PC-9 (cell line): ENCODE measurements at regions not wholly inside any gene's neighbourhood (a gene's known extent, or its start where the extent isn't known, plus 50 kb on each side); places are given as distances from the start of the nearest gene placed in this dataset.
A peak's percentile ranks its signal among the peaks of the same experiment; 100 is the strongest.

Source experiments
- BruUV-seq: library from RNA; stranded (reverse); fragments of 400-500 nt; replicated peaks from 2 replicates; lab custom pipeline; 2021; lab: Mats Ljungman, UMichigan
- CTCF ChIA-PET: fragments of 300-600 bp; sonication (Branson Sonifier 250); formaldehyde crosslinking; loops from one replicate; lab custom pipeline; 2022; ENCODE audit warnings: antibody characterized with exemption; lab: Charles Lee
- POLR2A ChIA-PET: fragments of 300-600 bp; sonication (Branson Sonifier 250); formaldehyde crosslinking; loops from one replicate; lab custom pipeline; 2022; ENCODE audit warnings: antibody characterized with exemption; ENCODE audit not compliant: unreplicated experiment; lab: Charles Lee
- DNase-seq, 2 experiments: peaks; one replicate each; pipeline versions ENCODE4 v3.0.0 to v3.0.0-alpha.2; 2015 to 2022; ENCODE audit warnings: mixed read lengths in 1 of 2
- H2AFZ ChIP-seq: fragments of 200-600 bp; sonication (generic); 2 replicates; pipeline ENCODE4 v1.8.1; 2017; ENCODE audit warnings: antibody characterized with exemption
- H3F3A ChIP-seq: fragments of 200-600 bp; sonication (generic); 2 replicates; pipeline ENCODE4 v1.8.1; 2017; ENCODE audit warnings: antibody characterized with exemption, mild to moderate bottlenecking, low read depth; ENCODE audit not compliant: insufficient read depth
- H3K27ac ChIP-seq: fragments of 200-600 bp; sonication (generic); 2 replicates; pipeline ENCODE4 v1.6.1; 2016; ENCODE audit warnings: mixed run types
- H3K27me3 ChIP-seq: fragments of 200-600 bp; sonication (generic); 2 replicates; pipeline ENCODE4 v1.6.1; 2016; ENCODE audit warnings: low read depth, mixed run types; ENCODE audit not compliant: insufficient read depth
- H3K36me3 ChIP-seq: fragments of 200-600 bp; sonication (generic); 2 replicates; pipeline ENCODE4 v1.6.1; 2016; ENCODE audit warnings: low read depth, mixed run types
- H3K4me1 ChIP-seq: fragments of 200-600 bp; sonication (generic); replicated peaks from 2 replicates; pipeline ENCODE4 v1.6.1; 2016; ENCODE audit warnings: mixed run types; ENCODE audit not compliant: insufficient read depth
- H3K4me2 ChIP-seq: fragments of 200-600 bp; sonication (generic); 2 replicates; pipeline ENCODE4 v1.6.1; 2017; ENCODE audit warnings: mixed run types
- H3K4me3 ChIP-seq: fragments of 200-600 bp; sonication (generic); 2 replicates; pipeline ENCODE4 v1.6.1; 2016; ENCODE audit warnings: mixed run types
- H3K79me2 ChIP-seq: fragments of 200-600 bp; sonication (generic); 2 replicates; pipeline ENCODE4 v1.6.1; 2017; ENCODE audit warnings: low read depth, mixed run types
- H3K9me2 ChIP-seq: fragments of 200-600 bp; sonication (generic); 2 replicates; pipeline ENCODE4 v1.8.1; 2017; ENCODE audit warnings: mild to moderate bottlenecking; ENCODE audit not compliant: insufficient read depth
- H3K9me3 ChIP-seq: fragments of 200-600 bp; sonication (generic); 2 replicates; pipeline ENCODE4 v1.8.1; 2016; ENCODE audit warnings: low read depth; ENCODE audit not compliant: insufficient read depth
- H4K20me1 ChIP-seq: fragments of 200-600 bp; sonication (generic); 2 replicates; pipeline ENCODE4 v1.8.1; 2017; ENCODE audit not compliant: insufficient read depth
- EZH2 ChIP-seq: fragments of 200-600 bp; sonication (generic); IDR thresholded peaks from 2 replicates; pipeline ENCODE4 v1.8.0; 2017; ENCODE audit warnings: antibody characterized with exemption, low read depth
- intact Hi-C: fragments of 100-400 bp; cut with micrococcal nuclease; formaldehyde crosslinking; loops from one replicate; pipeline ENCODE4 v1.10.0; 2022; ENCODE audit not compliant: unreplicated experiment
- TF ChIP-seq, protein P1 (sequence below): fragments of 200-600 bp; sonication (generic); conservative IDR thresholded peaks from 2 replicates; pipeline ENCODE4 v1.6.1; 2017; ENCODE audit warnings: mixed run types, antibody characterized with exemption, mild to moderate bottlenecking, moderate library complexity

DNA sequence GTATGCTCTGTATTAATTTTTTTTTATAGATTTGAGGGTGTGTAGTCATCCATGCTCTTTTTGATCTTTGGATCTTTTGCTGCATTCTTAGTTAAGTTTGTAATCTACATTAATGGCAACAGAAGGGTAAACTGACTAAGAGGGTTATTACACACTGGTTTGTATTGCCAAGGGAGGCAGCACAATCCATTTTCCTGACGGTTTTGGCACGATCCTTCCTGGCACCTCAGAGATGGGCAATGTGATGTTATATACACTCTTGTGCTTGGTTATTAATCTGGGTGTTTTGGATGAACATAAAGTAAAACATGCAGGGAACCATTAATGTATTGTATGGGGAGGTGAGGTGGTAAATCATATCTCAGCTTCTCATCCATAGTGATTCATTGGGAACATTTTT is 98.8 kb upstream of the SLC38A2 start:
- Histone ChIP-seq H3K79me2 (no peaks in the 10 kb centered on the region), H3K36me3 (peaks cover 11% of the 10 kb centered on the region; the same call in 1 of the 2 replicates), H3F3A (peaks cover 34% of the 10 kb centered on the region), H3K27me3 (no peaks in the 10 kb centered on the region), H3K9me2 (no peaks in the 10 kb centered on the region), H4K20me1 (no peaks in the 10 kb centered on the region), H3K4me1 (peaks cover 70% of the 10 kb centered on the region), H3K27ac (0 out of 2 replicates have a peak overlapping the region, but pooled peaks have one; percentile 9), H3K9me3 (peaks cover 5% of the 10 kb centered on the region), H3K4me3 (no peak overlapping the region), H2AFZ (no peak overlapping the region), H3K4me2 (no peak overlapping the region)
- DNase-seq = no peak
- CTCF ChIA-PET = no interaction called here
- TF ChIP-seq, protein P1, sequence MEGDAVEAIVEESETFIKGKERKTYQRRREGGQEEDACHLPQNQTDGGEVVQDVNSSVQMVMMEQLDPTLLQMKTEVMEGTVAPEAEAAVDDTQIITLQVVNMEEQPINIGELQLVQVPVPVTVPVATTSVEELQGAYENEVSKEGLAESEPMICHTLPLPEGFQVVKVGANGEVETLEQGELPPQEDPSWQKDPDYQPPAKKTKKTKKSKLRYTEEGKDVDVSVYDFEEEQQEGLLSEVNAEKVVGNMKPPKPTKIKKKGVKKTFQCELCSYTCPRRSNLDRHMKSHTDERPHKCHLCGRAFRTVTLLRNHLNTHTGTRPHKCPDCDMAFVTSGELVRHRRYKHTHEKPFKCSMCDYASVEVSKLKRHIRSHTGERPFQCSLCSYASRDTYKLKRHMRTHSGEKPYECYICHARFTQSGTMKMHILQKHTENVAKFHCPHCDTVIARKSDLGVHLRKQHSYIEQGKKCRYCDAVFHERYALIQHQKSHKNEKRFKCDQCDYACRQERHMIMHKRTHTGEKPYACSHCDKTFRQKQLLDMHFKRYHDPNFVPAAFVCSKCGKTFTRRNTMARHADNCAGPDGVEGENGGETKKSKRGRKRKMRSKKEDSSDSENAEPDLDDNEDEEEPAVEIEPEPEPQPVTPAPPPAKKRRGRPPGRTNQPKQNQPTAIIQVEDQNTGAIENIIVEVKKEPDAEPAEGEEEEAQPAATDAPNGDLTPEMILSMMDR = no peak
- no peak for TF ChIP-seq EZH2
- no TSS peak for BruUV-seq
- intact Hi-C loops = loop anchor here (5.0 kb wide), 1 partner anchor 76 kb away; no protein-coding TSS in a partner anchor
- POLR2A ChIA-PET = interaction anchor here (0.7 kb wide), 1 partner anchor 483 kb away, joined by 5 read pairs; no protein-coding TSS in a partner anchor

- H3K9me2 ChIP-seq = no peaks in the 10 kb centered on the region
- no peak overlapping the region for H2AFZ ChIP-seq
- POLR2A ChIA-PET = interaction anchor here (0.7 kb wide), 1 partner anchor 484 kb away, joined by 5 read pairs; no protein-coding TSS in a partner anchor
- H3K4me1 ChIP-seq = peaks cover 66% of the 10 kb centered on the region
- 0 out of 2 replicates have a peak overlapping the region, but pooled peaks have one; percentile 9 for H3K27ac ChIP-seq
- H3K9me3 ChIP-seq = peaks cover 5% of the 10 kb centered on the region
- no peak for DNase-seq
- no peak for TF ChIP-seq EZH2
- peaks cover 34% of the 10 kb centered on the region for H3F3A ChIP-seq
- H3K79me2 ChIP-seq = no peaks in the 10 kb centered on the region
- no TSS peak for BruUV-seq
- intact Hi-C loops = loop anchor here (5.0 kb wide), 1 partner anchor 76 kb away; no protein-coding TSS in a partner anchor
- CTCF ChIA-PET = no interaction called here
- no peak overlapping the region for H3K4me3 ChIP-seq
- H3K27me3 ChIP-seq = no peaks in the 10 kb centered on the region
- H4K20me1 ChIP-seq = no peaks in the 10 kb centered on the region
- H3K36me3 ChIP-seq = peaks cover 11% of the 10 kb centered on the region; the same call in 1 of the 2 replicates
- peak overlapping the region; percentile 14; the same call in 1 of the 2 replicates for H3K4me2 ChIP-seq
These were observed 98.4 kb upstream of the SLC38A2 start for GRCh38 chr12:46470975-46471374.

- Histone ChIP-seq H3K9me3 (peaks cover 5% of the 10 kb centered on the region), H3K4me1 (peaks cover 65% of the 10 kb centered on the region), H3K4me3 (no peak overlapping the region), H3F3A (peaks cover 31% of the 10 kb centered on the region), H2AFZ (no peak overlapping the region), H3K9me2 (no peaks in the 10 kb centered on the region), H3K36me3 (peaks cover 11% of the 10 kb centered on the region; the same call in 1 of the 2 replicates), H3K79me2 (no peaks in the 10 kb centered on the region), H3K27me3 (no peaks in the 10 kb centered on the region), H4K20me1 (no peaks in the 10 kb centered on the region), H3K27ac (no peak overlapping the region), H3K4me2 (no peak overlapping the region)
- ChIA-PET POLR2A (no interaction called here), CTCF (no interaction called here)
- TF ChIP-seq EZH2 = no peak
- TF ChIP-seq, protein P1 = no peak
- BruUV-seq = no TSS peak
- no peak for DNase-seq
- intact Hi-C loops = loop anchor here (5.0 kb wide), 1 partner anchor 77 kb away; no protein-coding TSS in a partner anchor
These were observed 97.6 kb upstream of the SLC38A2 start for GRCh38 chr12:46470036-46470627.
